MM.1S (cell line): ENCODE measurements at regions not wholly inside any gene's neighbourhood (a gene's known extent, or its start where the extent isn't known, plus 50 kb on each side); places are given as distances from the start of the nearest gene placed in this dataset.

Experiments
- DNase-seq: peaks from one replicate; pipeline ENCODE4 v3.0.0-alpha.2; 2015
- H2AFZ ChIP-seq: fragments of 300-600 bp; sonication (generic); 2 replicates; pipeline ENCODE4 v1.6.0; 2016; ENCODE audit warnings: antibody characterized with exemption, low read length
- H3F3A ChIP-seq: fragments of 300-600 bp; sonication (generic); 2 replicates; pipeline ENCODE4 v1.6.1; 2016; ENCODE audit warnings: mild to moderate bottlenecking, antibody characterized with exemption, low read length, moderate library complexity, mixed read lengths; ENCODE audit not compliant: insufficient read depth
- H3K27ac ChIP-seq: fragments of 300-600 bp; sonication (generic); 2 replicates; pipeline ENCODE4 v1.5.1; 2016; ENCODE audit warnings: mild to moderate bottlenecking, low read length
- H3K27me3 ChIP-seq: fragments of 300-600 bp; sonication (generic); replicated peaks from 2 replicates; pipeline ENCODE4 v1.6.0; 2016; ENCODE audit warnings: low read length; ENCODE audit not compliant: insufficient read depth
- H3K36me3 ChIP-seq: fragments of 300-600 bp; sonication (generic); replicated peaks from 2 replicates; pipeline ENCODE4 v1.6.1; 2016; ENCODE audit warnings: mild to moderate bottlenecking, low read length, mixed read lengths; ENCODE audit not compliant: insufficient read depth
- H3K4me1 ChIP-seq: fragments of 300-600 bp; sonication (generic); 2 replicates; pipeline ENCODE4 v1.6.1; 2016; ENCODE audit warnings: low read length, mixed read lengths
- H3K4me2 ChIP-seq: fragments of 300-600 bp; sonication (generic); 2 replicates; pipeline ENCODE4 v1.6.0; 2016; ENCODE audit warnings: low read depth, low read length
- H3K4me3 ChIP-seq: fragments of 300-600 bp; sonication (generic); 2 replicates; pipeline ENCODE4 v1.5.1; 2016; ENCODE audit warnings: low read length, mixed read lengths
- H3K79me2 ChIP-seq: fragments of 300-600 bp; sonication (generic); 2 replicates; pipeline ENCODE4 v1.6.1; 2016; ENCODE audit warnings: mixed run types, low read length, mixed read lengths
- H3K9ac ChIP-seq: fragments of 300-600 bp; sonication (generic); 2 replicates; pipeline ENCODE4 v1.6.1; 2016; ENCODE audit warnings: low read length, mixed read lengths
- H3K9me2 ChIP-seq: fragments of 300-600 bp; sonication (generic); replicated peaks from 2 replicates; pipeline ENCODE4 v1.6.1; 2016; ENCODE audit warnings: mild to moderate bottlenecking, low read length, mixed read lengths; ENCODE audit not compliant: insufficient read depth
- H3K9me3 ChIP-seq: fragments of 300-600 bp; sonication (generic); replicated peaks from 2 replicates; pipeline ENCODE4 v1.6.1; 2016; ENCODE audit warnings: mild to moderate bottlenecking, low read length, mixed read lengths; ENCODE audit not compliant: insufficient read depth
- H4K20me1 ChIP-seq: fragments of 300-600 bp; sonication (generic); 2 replicates; pipeline ENCODE4 v1.6.1; 2016; ENCODE audit warnings: mild to moderate bottlenecking, low read length, moderate library complexity, mixed read lengths; ENCODE audit not compliant: insufficient read depth
- CTCF ChIP-seq: fragments of 300-600 bp; sonication (generic); IDR thresholded peaks from 2 replicates; pipeline ENCODE4 v1.5.1; 2016; ENCODE audit warnings: antibody characterized with exemption, low read length, mixed read lengths
- EZH2 ChIP-seq: fragments of 300-600 bp; sonication (generic); optimal IDR thresholded peaks from 2 replicates; pipeline ENCODE3; 2017; ENCODE audit warnings: low read depth, mild to moderate bottlenecking, antibody characterized with exemption, low read length, mixed read lengths
- EZH2phosphoT487 ChIP-seq: fragments of 300-600 bp; sonication (generic); IDR thresholded peaks from 2 replicates; pipeline ENCODE4 v1.6.1; 2018; ENCODE audit warnings: antibody characterized with exemption, low read length

- H3K9me3 ChIP-seq = no peaks in the 10 kb centered on the region
- TF ChIP-seq EZH2phosphoT487 (no peak), EZH2 (no peak), CTCF (no peak)
- H2AFZ ChIP-seq = no peak overlapping the region
- no peak for DNase-seq
- no peak overlapping the region for H3K4me2 ChIP-seq
- no peaks in the 10 kb centered on the region for H3K4me1 ChIP-seq
- H3K4me3 ChIP-seq = no peak overlapping the region
- H3K9me2 ChIP-seq = no peaks in the 10 kb centered on the region
- no peaks in the 10 kb centered on the region for H3K79me2 ChIP-seq
- no peaks in the 10 kb centered on the region for H3K36me3 ChIP-seq
- no peak overlapping the region for H3K27ac ChIP-seq
- no peaks in the 10 kb centered on the region for H4K20me1 ChIP-seq
- H3F3A ChIP-seq = no peaks in the 10 kb centered on the region
- no peaks in the 10 kb centered on the region for H3K27me3 ChIP-seq
- no peak overlapping the region for H3K9ac ChIP-seq
These were observed 451.3 kb downstream of the HTR1B start for GRCh38 chr6:77011929-77012545.

GRCh38 chr6:77010931-77011542 is 452.3 kb downstream of the HTR1B start:
- TF ChIP-seq EZH2phosphoT487 (no peak), EZH2 (no peak), CTCF (no peak)
- H3K36me3 ChIP-seq = no peaks in the 10 kb centered on the region
- H3K4me3 ChIP-seq = no peak overlapping the region
- no peak for DNase-seq
- H3F3A ChIP-seq = no peaks in the 10 kb centered on the region
- H4K20me1 ChIP-seq = no peaks in the 10 kb centered on the region
- no peak overlapping the region for H3K27ac ChIP-seq
- H3K27me3 ChIP-seq = no peaks in the 10 kb centered on the region
- no peak overlapping the region for H2AFZ ChIP-seq
- H3K4me1 ChIP-seq = no peaks in the 10 kb centered on the region
- no peaks in the 10 kb centered on the region for H3K79me2 ChIP-seq
- H3K9me3 ChIP-seq = no peaks in the 10 kb centered on the region
- no peak overlapping the region for H3K9ac ChIP-seq
- H3K9me2 ChIP-seq = no peaks in the 10 kb centered on the region
- no peak overlapping the region for H3K4me2 ChIP-seq

GRCh38 chr6:76992553-76992952 is 470.7 kb downstream of the HTR1B start:
- H4K20me1 ChIP-seq = no peaks in the 10 kb centered on the region
- H3K27ac ChIP-seq = no peak overlapping the region
- no peaks in the 10 kb centered on the region for H3K36me3 ChIP-seq
- H2AFZ ChIP-seq = no peak overlapping the region
- no peaks in the 10 kb centered on the region for H3K79me2 ChIP-seq
- H3F3A ChIP-seq = no peaks in the 10 kb centered on the region
- no peaks in the 10 kb centered on the region for H3K9me3 ChIP-seq
- DNase-seq = no peak
- H3K4me2 ChIP-seq = no peak overlapping the region
- no peak overlapping the region for H3K9ac ChIP-seq
- no peaks in the 10 kb centered on the region for H3K4me1 ChIP-seq
- no peaks in the 10 kb centered on the region for H3K9me2 ChIP-seq
- no peak overlapping the region for H3K4me3 ChIP-seq
- H3K27me3 ChIP-seq = no peaks in the 10 kb centered on the region
- TF ChIP-seq EZH2 (no peak), CTCF (no peak), EZH2phosphoT487 (no peak)
